Kidney (tissue), 13 donors: ENCODE measurements at regions not wholly inside any gene's neighbourhood (a gene's known extent, or its start where the extent isn't known, plus 50 kb on each side); places are given as distances from the start of the nearest gene placed in this dataset.

Experiments used
- DNase-seq, 5 donors: peaks; one replicate each; pipeline ENCODE4 v3.0.0-alpha.2; 2013 to 2020
- FAIRE-seq: peaks from 2 replicates; lab custom pipeline; 2012; peaks lifted over from hg19 to GRCh38; lab: Jason Lieb, UNC
- H3K27ac ChIP-seq, 2 donors: one replicate each; pipeline ENCODE4 v1.7.0; 2013; ENCODE audit warnings: low read depth in 2 of 2, low read length in 2 of 2, inconsistent platforms in 1 of 2
- H3K27me3 ChIP-seq: one replicate; pipeline ENCODE4 v1.7.1; 2013; ENCODE audit warnings: low read length, inconsistent platforms; ENCODE audit not compliant: control insufficient read depth, insufficient read depth
- H3K36me3 ChIP-seq, 3 donors: one replicate each; pipeline versions ENCODE4 v1.7.0 to v1.7.1; 2013; ENCODE audit warnings: low read length in 3 of 3, control low read depth in 1 of 3, inconsistent platforms in 1 of 3; ENCODE audit not compliant: insufficient read depth in 3 of 3, control insufficient read depth in 2 of 3
- H3K4me1 ChIP-seq, 3 donors: one replicate each; pipeline versions ENCODE4 v1.7.0 to v1.7.1; 2013; ENCODE audit warnings: low read length in 3 of 3, inconsistent platforms in 1 of 3, low read depth in 1 of 3; ENCODE audit not compliant: control insufficient read depth in 2 of 3, insufficient read depth in 2 of 3
- H3K4me3 ChIP-seq, 3 donors: one replicate each; pipeline versions ENCODE4 v1.7.0 to v1.8.1; 2013; ENCODE audit warnings: low read length in 3 of 3, control low read depth in 1 of 3, inconsistent platforms in 1 of 3
- H3K9ac ChIP-seq, 3 donors: one replicate each; pipeline versions ENCODE4 v1.7.0 to v1.7.1; 2013; ENCODE audit warnings: low read length in 3 of 3, control low read depth in 1 of 3, inconsistent platforms in 1 of 3
- H3K9me3 ChIP-seq, 3 donors: one replicate each; pipeline versions ENCODE4 v1.7.0 to v1.7.1; 2013; ENCODE audit warnings: low read length in 3 of 3, control low read depth in 1 of 3, inconsistent platforms in 1 of 3; ENCODE audit not compliant: control insufficient read depth in 2 of 3, insufficient read depth in 1 of 3
- CTCF ChIP-seq: IDR thresholded peaks from 3 replicates; pipeline ENCODE4 v1.5.1; 2012; ENCODE audit warnings: mild to moderate bottlenecking, moderate library complexity, borderline replicate concordance; ENCODE audit not compliant: insufficient read depth; ENCODE audit errors: extremely low read depth
- intact Hi-C: fragments of 100-400 bp; cut with DNase I; formaldehyde crosslinking; loops from one replicate; pipeline ENCODE4 v1.11.1; 2022
- donor health status: control.
- donor health status: control.
- donor health status: control.
- donor health status: control.
- donor health status: control.
- donor health status: DM: yes; HTN: yes; CAD: no.
- donor health status: Normal renal cell carcinoma (clear cell type).

- no peaks in the 10 kb centered on the region for H3K36me3 ChIP-seq
- H3K27ac ChIP-seq = no peak overlapping the region
- FAIRE-seq = no peak
- no peaks in the 10 kb centered on the region for H3K9me3 ChIP-seq
- H3K4me1 ChIP-seq = no peaks in the 10 kb centered on the region
- H3K9ac ChIP-seq = no peak overlapping the region
- intact Hi-C loops = loop anchor here (10.0 kb wide), 1 partner anchor 688 kb away; the partner anchor contains the start of gene PLK2
- no peak for TF ChIP-seq CTCF
- no peaks in the 10 kb centered on the region for H3K27me3 ChIP-seq
- no peak for DNase-seq
- H3K4me3 ChIP-seq = no peak overlapping the region
Observed at GRCh38 chr5:57777174-57777581, 294.6 kb upstream of the ACTBL2 start.

- no peaks in the 10 kb centered on the region for H3K9me3 ChIP-seq
- FAIRE-seq (no peak), DNase-seq (peak in 1 of 5 donors; percentile 2)
- no peak overlapping the region for H3K27ac ChIP-seq
- no peak overlapping the region for H3K9ac ChIP-seq
- H3K4me1 ChIP-seq = no peaks in the 10 kb centered on the region
- no peaks in the 10 kb centered on the region for H3K36me3 ChIP-seq
- TF ChIP-seq CTCF = no peak
- intact Hi-C loops = loop anchor here (10.0 kb wide), 1 partner anchor 689 kb away; the partner anchor contains the start of gene PLK2
- H3K27me3 ChIP-seq = no peaks in the 10 kb centered on the region
- no peak overlapping the region for H3K4me3 ChIP-seq
Observed at GRCh38 chr5:57776035-57776434, 293.4 kb upstream of the ACTBL2 start.

- intact Hi-C loops = loop anchor here (10.0 kb wide), 1 partner anchor 690 kb away; the partner anchor contains the start of gene PLK2
- Histone ChIP-seq H3K9ac (no peak overlapping the region), H3K4me3 (no peak overlapping the region), H3K36me3 (no peaks in the 10 kb centered on the region), H3K27ac (no peak overlapping the region), H3K9me3 (no peaks in the 10 kb centered on the region), H3K4me1 (no peaks in the 10 kb centered on the region), H3K27me3 (no peaks in the 10 kb centered on the region)
- no peak for TF ChIP-seq CTCF
- no peak for DNase-seq
- FAIRE-seq = no peak
Observed at GRCh38 chr5:57774439-57774838, 291.8 kb upstream of the ACTBL2 start.

- Histone ChIP-seq H3K9me3 (no peaks in the 10 kb centered on the region), H3K27ac (no peak overlapping the region), H3K9ac (no peak overlapping the region), H3K27me3 (no peaks in the 10 kb centered on the region), H3K4me1 (no peaks in the 10 kb centered on the region), H3K36me3 (no peaks in the 10 kb centered on the region), H3K4me3 (no peak overlapping the region)
- FAIRE-seq (no peak), DNase-seq (no peak)
- intact Hi-C loops = loop anchor here (10.0 kb wide), 1 partner anchor 692 kb away; the partner anchor contains the start of gene PLK2
- no peak for TF ChIP-seq CTCF
Observed at GRCh38 chr5:57772512-57772911, 289.9 kb upstream of the ACTBL2 start.
